ENCODE measurements at regions not wholly inside any gene's neighbourhood (a gene's known extent, or its start where the extent isn't known, plus 50 kb on each side); places are given as distances from the start of the nearest gene placed in this dataset.

DNA sequence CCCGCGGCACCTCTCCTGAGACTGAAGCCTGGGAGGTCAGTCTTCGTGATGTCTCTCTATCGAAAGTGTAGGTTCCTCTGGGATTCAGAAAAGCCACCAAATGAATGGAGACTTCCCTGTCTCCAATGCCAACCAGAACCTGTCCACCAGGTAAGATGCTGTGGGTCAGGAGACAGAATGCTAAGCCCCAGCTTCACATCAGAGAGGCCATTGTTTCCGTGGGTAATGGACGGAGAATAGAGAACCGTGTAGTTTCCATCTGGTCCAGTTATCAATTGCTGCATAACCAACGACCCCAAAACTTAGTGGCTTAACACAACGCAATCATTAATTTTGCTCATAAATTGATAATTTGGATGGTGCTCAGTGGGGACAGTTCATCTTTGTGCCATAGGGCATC is 93.5 kb downstream of the DDX1 start:
- TF ChIP-seq, protein P1, sequence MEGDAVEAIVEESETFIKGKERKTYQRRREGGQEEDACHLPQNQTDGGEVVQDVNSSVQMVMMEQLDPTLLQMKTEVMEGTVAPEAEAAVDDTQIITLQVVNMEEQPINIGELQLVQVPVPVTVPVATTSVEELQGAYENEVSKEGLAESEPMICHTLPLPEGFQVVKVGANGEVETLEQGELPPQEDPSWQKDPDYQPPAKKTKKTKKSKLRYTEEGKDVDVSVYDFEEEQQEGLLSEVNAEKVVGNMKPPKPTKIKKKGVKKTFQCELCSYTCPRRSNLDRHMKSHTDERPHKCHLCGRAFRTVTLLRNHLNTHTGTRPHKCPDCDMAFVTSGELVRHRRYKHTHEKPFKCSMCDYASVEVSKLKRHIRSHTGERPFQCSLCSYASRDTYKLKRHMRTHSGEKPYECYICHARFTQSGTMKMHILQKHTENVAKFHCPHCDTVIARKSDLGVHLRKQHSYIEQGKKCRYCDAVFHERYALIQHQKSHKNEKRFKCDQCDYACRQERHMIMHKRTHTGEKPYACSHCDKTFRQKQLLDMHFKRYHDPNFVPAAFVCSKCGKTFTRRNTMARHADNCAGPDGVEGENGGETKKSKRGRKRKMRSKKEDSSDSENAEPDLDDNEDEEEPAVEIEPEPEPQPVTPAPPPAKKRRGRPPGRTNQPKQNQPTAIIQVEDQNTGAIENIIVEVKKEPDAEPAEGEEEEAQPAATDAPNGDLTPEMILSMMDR (IDR thresholded peaks at IDR 0.05): no peak
- TF ChIP-seq SP1 (CRISPR knock-in tag; conservative IDR thresholded peaks at IDR 0.05): no peak
- TF ChIP-seq, protein P2, sequence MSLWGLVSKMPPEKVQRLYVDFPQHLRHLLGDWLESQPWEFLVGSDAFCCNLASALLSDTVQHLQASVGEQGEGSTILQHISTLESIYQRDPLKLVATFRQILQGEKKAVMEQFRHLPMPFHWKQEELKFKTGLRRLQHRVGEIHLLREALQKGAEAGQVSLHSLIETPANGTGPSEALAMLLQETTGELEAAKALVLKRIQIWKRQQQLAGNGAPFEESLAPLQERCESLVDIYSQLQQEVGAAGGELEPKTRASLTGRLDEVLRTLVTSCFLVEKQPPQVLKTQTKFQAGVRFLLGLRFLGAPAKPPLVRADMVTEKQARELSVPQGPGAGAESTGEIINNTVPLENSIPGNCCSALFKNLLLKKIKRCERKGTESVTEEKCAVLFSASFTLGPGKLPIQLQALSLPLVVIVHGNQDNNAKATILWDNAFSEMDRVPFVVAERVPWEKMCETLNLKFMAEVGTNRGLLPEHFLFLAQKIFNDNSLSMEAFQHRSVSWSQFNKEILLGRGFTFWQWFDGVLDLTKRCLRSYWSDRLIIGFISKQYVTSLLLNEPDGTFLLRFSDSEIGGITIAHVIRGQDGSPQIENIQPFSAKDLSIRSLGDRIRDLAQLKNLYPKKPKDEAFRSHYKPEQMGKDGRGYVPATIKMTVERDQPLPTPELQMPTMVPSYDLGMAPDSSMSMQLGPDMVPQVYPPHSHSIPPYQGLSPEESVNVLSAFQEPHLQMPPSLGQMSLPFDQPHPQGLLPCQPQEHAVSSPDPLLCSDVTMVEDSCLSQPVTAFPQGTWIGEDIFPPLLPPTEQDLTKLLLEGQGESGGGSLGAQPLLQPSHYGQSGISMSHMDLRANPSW (CRISPR knock-in tag; conservative IDR thresholded peaks at IDR 0.05; ENCODE audit: low read depth): no peak
- TF ChIP-seq, protein P3, sequence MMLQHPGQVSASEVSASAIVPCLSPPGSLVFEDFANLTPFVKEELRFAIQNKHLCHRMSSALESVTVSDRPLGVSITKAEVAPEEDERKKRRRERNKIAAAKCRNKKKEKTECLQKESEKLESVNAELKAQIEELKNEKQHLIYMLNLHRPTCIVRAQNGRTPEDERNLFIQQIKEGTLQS (CRISPR knock-in tag; conservative IDR thresholded peaks at IDR 0.05): no peak
- no peak for TF ChIP-seq JUN (CRISPR knock-in tag; IDR thresholded peaks at IDR 0.05)
- TF ChIP-seq, protein P4, sequence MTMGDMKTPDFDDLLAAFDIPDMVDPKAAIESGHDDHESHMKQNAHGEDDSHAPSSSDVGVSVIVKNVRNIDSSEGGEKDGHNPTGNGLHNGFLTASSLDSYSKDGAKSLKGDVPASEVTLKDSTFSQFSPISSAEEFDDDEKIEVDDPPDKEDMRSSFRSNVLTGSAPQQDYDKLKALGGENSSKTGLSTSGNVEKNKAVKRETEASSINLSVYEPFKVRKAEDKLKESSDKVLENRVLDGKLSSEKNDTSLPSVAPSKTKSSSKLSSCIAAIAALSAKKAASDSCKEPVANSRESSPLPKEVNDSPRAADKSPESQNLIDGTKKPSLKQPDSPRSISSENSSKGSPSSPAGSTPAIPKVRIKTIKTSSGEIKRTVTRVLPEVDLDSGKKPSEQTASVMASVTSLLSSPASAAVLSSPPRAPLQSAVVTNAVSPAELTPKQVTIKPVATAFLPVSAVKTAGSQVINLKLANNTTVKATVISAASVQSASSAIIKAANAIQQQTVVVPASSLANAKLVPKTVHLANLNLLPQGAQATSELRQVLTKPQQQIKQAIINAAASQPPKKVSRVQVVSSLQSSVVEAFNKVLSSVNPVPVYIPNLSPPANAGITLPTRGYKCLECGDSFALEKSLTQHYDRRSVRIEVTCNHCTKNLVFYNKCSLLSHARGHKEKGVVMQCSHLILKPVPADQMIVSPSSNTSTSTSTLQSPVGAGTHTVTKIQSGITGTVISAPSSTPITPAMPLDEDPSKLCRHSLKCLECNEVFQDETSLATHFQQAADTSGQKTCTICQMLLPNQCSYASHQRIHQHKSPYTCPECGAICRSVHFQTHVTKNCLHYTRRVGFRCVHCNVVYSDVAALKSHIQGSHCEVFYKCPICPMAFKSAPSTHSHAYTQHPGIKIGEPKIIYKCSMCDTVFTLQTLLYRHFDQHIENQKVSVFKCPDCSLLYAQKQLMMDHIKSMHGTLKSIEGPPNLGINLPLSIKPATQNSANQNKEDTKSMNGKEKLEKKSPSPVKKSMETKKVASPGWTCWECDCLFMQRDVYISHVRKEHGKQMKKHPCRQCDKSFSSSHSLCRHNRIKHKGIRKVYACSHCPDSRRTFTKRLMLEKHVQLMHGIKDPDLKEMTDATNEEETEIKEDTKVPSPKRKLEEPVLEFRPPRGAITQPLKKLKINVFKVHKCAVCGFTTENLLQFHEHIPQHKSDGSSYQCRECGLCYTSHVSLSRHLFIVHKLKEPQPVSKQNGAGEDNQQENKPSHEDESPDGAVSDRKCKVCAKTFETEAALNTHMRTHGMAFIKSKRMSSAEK (CRISPR knock-in tag; IDR thresholded peaks at IDR 0.05; ENCODE audit: borderline replicate concordance): no peak
- no peak for TF ChIP-seq NFYB (CRISPR knock-in tag; conservative IDR thresholded peaks at IDR 0.05; ENCODE audit: low read depth)
- no peak for TF ChIP-seq SMAD4 (CRISPR knock-in tag; IDR thresholded peaks at IDR 0.05)
- no peak for TF ChIP-seq TP53 (CRISPR knock-in tag; IDR thresholded peaks at IDR 0.05)
- no peak for TF ChIP-seq FOXJ3 (CRISPR knock-in tag; IDR thresholded peaks at IDR 0.05; ENCODE audit: borderline replicate concordance)
